ENCODE measurements at regions not wholly inside any gene's neighbourhood (a gene's known extent, or its start where the extent isn't known, plus 50 kb on each side); places are given as distances from the start of the nearest gene placed in this dataset.
"Not testable (repeated sequence)": the region's sequence is repeated elsewhere in the genome, so short reads cannot be mapped to it uniquely, and the experiment has no call there.

GRCh38 chr1:232127190-232127589 lies 500.6 kb downstream of the DISC1 start:
- no peak for TF ChIP-seq CTCF (IDR thresholded peaks at IDR 0.05)
- H3K4me3 Mint-ChIP-seq: no peak overlapping the region
- ChIA-PET CTCF (no interaction called here), POLR2A (interaction anchor here (0.6 kb wide), 1 partner anchor 472 kb away, joined by 3 read pairs; no protein-coding TSS in a partner anchor)
- H3K4me1 ChIP-seq (ENCODE audit: insufficient read depth, low read length): no peaks in the 10 kb centered on the region
- peaks cover 3% of the 10 kb centered on the region for H3K36me3 Mint-ChIP-seq (ENCODE audit: low read depth)
- no peaks in the 10 kb centered on the region for H3K9me3 ChIP-seq (ENCODE audit: control insufficient read depth in 1 of 2, insufficient read depth in 1 of 2, low read length in 2 of 2)
- no peak overlapping the region for H3K4me3 ChIP-seq (ENCODE audit: low read length)
- peaks cover 4% of the 10 kb centered on the region for H3K9me3 Mint-ChIP-seq
- ATAC-seq (ENCODE audit: poor library complexity) (no peak), DNase-seq (no peak)
- H3K27me3 Mint-ChIP-seq: peaks cover 11% of the 10 kb centered on the region
- intact Hi-C loops (cut with DNase I, micrococcal nuclease): no loop called here
- H3K27ac ChIP-seq (ENCODE audit: low read depth in 1 of 2, low read length in 2 of 2): no peak overlapping the region
- H3K27me3 ChIP-seq (ENCODE audit: control insufficient read depth in 1 of 2, insufficient read depth in 2 of 2, low read length in 2 of 2): peaks cover 0 to 7% of the 10 kb centered on the region in 2 experiments
- H3K36me3 ChIP-seq (ENCODE audit: insufficient read depth, low read length): no peaks in the 10 kb centered on the region
- H3K27ac Mint-ChIP-seq: no peak overlapping the region
- peaks cover 6% of the 10 kb centered on the region for H3K4me1 Mint-ChIP-seq (ENCODE audit: low read depth)

GRCh38 chr1:232123775-232124659 lies 497.4 kb downstream of the DISC1 start:
- H3K4me3 Mint-ChIP-seq: no peak overlapping the region
- DNase-seq (no peak), ATAC-seq (ENCODE audit: poor library complexity) (no peak)
- POLR2A ChIA-PET: no interaction called here
- peaks cover 6% of the 10 kb centered on the region for H3K4me1 Mint-ChIP-seq (ENCODE audit: low read depth)
- no peaks in the 10 kb centered on the region for H3K9me3 Mint-ChIP-seq
- TF ChIP-seq CTCF (IDR thresholded peaks at IDR 0.05): no peak
- H3K9me3 ChIP-seq (ENCODE audit: control insufficient read depth in 1 of 2, insufficient read depth in 1 of 2, low read length in 2 of 2): no peaks in the 10 kb centered on the region
- intact Hi-C loops (cut with DNase I, micrococcal nuclease): no loop called here
- H3K27me3 ChIP-seq (ENCODE audit: control insufficient read depth in 1 of 2, insufficient read depth in 2 of 2, low read length in 2 of 2): no peaks in the 10 kb centered on the region
- no peaks in the 10 kb centered on the region for H3K36me3 Mint-ChIP-seq (ENCODE audit: low read depth)
- H3K4me1 ChIP-seq (ENCODE audit: insufficient read depth, low read length): no peaks in the 10 kb centered on the region
- H3K4me3 ChIP-seq (ENCODE audit: low read length): no peak overlapping the region
- CTCF ChIA-PET: no interaction called here
- H3K27me3 Mint-ChIP-seq: peaks cover under 1% of the 10 kb centered on the region
- no peaks in the 10 kb centered on the region for H3K36me3 ChIP-seq (ENCODE audit: insufficient read depth, low read length)
- no peak overlapping the region for H3K27ac ChIP-seq (ENCODE audit: low read depth in 1 of 2, low read length in 2 of 2)
- no peak overlapping the region for H3K27ac Mint-ChIP-seq

GRCh38 chr1:232117903-232118302 lies 491.3 kb downstream of the DISC1 start:
- H3K4me1 ChIP-seq (ENCODE audit: insufficient read depth, low read length); H3K27me3 Mint-ChIP-seq; H3K9me3 Mint-ChIP-seq; POLR2A ChIA-PET; DNase-seq; H3K4me3 ChIP-seq (ENCODE audit: low read length); H3K27me3 ChIP-seq (ENCODE audit: control insufficient read depth in 1 of 2, insufficient read depth in 2 of 2, low read length in 2 of 2); H3K9me3 ChIP-seq (ENCODE audit: control insufficient read depth in 1 of 2, insufficient read depth in 1 of 2, low read length in 2 of 2); H3K4me3 Mint-ChIP-seq; H3K4me1 Mint-ChIP-seq (ENCODE audit: low read depth); ATAC-seq (ENCODE audit: poor library complexity); H3K27ac ChIP-seq (ENCODE audit: low read depth in 1 of 2, low read length in 2 of 2); H3K36me3 Mint-ChIP-seq (ENCODE audit: low read depth); H3K27ac Mint-ChIP-seq; intact Hi-C loops (cut with DNase I, micrococcal nuclease); H3K36me3 ChIP-seq (ENCODE audit: insufficient read depth, low read length); CTCF ChIA-PET: not testable (repeated sequence)
